Lung (tissue), 11 donors: ENCODE measurements at regions not wholly inside any gene's neighbourhood (a gene's known extent, or its start where the extent isn't known, plus 50 kb on each side); places are given as distances from the start of the nearest gene placed in this dataset.

ENCODE experiments used
- ATAC-seq: fragments of 200-7000 bp; cut with Tn5 transposase; one replicate; pipeline ENCODE4 v1.9.1; 2020; ENCODE audit warnings: moderate number of reproducible peaks; ENCODE audit not compliant: insufficient read depth, low FRiP score
- DNase-seq, 3 donors: peaks; one replicate each; pipeline ENCODE4 v3.0.0-alpha.2; 2013 to 2017
- H3K27ac ChIP-seq, 2 donors: one replicate each; pipeline ENCODE4 v1.5.1; 2013; ENCODE audit warnings: mild to moderate bottlenecking in 2 of 2, moderate library complexity in 2 of 2, control low read depth in 1 of 2, inconsistent platforms in 1 of 2, low read depth in 1 of 2, low read length in 1 of 2
- H3K27me3 ChIP-seq, 3 donors: one replicate each; pipeline ENCODE4 v1.5.1; 2013; ENCODE audit warnings: low read length in 2 of 3; ENCODE audit not compliant: control insufficient read depth in 3 of 3, insufficient read depth in 3 of 3
- H3K36me3 ChIP-seq, 4 donors: one replicate each; pipeline ENCODE4 v1.5.1; 2013; ENCODE audit warnings: low read length in 4 of 4, mild to moderate bottlenecking in 1 of 4, moderate library complexity in 1 of 4; ENCODE audit not compliant: control insufficient read depth in 4 of 4, insufficient read depth in 4 of 4
- H3K4me1 ChIP-seq, 5 donors: one replicate each; pipeline ENCODE4 v1.5.1; 2013; ENCODE audit warnings: low read length in 5 of 5, mild to moderate bottlenecking in 2 of 5, moderate library complexity in 1 of 5; ENCODE audit not compliant: control insufficient read depth in 5 of 5, insufficient read depth in 5 of 5
- H3K4me3 ChIP-seq: one replicate; pipeline ENCODE4 v1.5.1; 2013; ENCODE audit warnings: mild to moderate bottlenecking, control low read depth, moderate library complexity
- H3K9ac ChIP-seq, 2 donors: one replicate each; pipeline ENCODE4 v1.5.1; 2013; ENCODE audit warnings: low read length in 2 of 2, control low read depth in 1 of 2; ENCODE audit not compliant: insufficient read depth in 1 of 2
- H3K9me3 ChIP-seq, 4 donors: one replicate each; pipeline ENCODE4 v1.5.1; 2013; ENCODE audit warnings: low read length in 3 of 4, mild to moderate bottlenecking in 1 of 4, moderate library complexity in 1 of 4; ENCODE audit not compliant: control insufficient read depth in 4 of 4, insufficient read depth in 3 of 4
- WGBS, 2 donors: extraction: QIAGEN DNeasy Blood & Tissue Kit; methylation state at CpG; one replicate each; pipeline ENCODE4 v1.1.7; 2013; 5-methylcytosine and 5-hydroxymethylcytosine counted together
- TF ChIP-seq, protein P1 (sequence below): IDR thresholded peaks from 2 replicates; pipeline ENCODE4 v1.5.1; 2012; ENCODE audit warnings: mild to moderate bottlenecking; ENCODE audit errors: control extremely low read depth, extremely low read depth
- donor health status: control.
- donor health status: control.
- donor health status: Bipolar disorder and iron deficiency.
- donor health status: healthy.
- donor health status: DM: yes; HTN: yes; CAD: no.

DNA sequence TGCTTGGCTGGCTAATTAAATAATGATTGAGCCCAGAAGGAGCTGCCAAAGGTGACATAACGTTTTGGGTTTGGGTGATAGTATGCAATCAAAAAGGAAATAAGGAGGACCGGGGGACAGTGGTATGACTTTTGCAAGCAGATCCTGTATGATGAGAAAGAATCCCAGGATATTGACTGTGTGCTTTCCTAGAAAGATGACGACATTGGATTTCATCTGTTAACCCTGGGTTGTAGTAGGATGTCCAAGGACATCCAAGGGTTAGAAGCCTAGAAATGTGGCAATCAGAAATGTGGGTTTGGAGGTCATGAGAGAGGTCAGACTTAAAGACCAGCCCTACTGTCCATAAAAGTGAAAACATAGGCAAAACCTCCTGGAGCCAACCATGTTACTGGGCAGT, 50.3 kb upstream of the HMHB1 start:
- TF ChIP-seq, protein P1, sequence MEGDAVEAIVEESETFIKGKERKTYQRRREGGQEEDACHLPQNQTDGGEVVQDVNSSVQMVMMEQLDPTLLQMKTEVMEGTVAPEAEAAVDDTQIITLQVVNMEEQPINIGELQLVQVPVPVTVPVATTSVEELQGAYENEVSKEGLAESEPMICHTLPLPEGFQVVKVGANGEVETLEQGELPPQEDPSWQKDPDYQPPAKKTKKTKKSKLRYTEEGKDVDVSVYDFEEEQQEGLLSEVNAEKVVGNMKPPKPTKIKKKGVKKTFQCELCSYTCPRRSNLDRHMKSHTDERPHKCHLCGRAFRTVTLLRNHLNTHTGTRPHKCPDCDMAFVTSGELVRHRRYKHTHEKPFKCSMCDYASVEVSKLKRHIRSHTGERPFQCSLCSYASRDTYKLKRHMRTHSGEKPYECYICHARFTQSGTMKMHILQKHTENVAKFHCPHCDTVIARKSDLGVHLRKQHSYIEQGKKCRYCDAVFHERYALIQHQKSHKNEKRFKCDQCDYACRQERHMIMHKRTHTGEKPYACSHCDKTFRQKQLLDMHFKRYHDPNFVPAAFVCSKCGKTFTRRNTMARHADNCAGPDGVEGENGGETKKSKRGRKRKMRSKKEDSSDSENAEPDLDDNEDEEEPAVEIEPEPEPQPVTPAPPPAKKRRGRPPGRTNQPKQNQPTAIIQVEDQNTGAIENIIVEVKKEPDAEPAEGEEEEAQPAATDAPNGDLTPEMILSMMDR = no peak
- Histone ChIP-seq H3K27ac (no peak overlapping the region), H3K9me3 (no peaks in the 10 kb centered on the region), H3K36me3 (no peaks in the 10 kb centered on the region), H3K27me3 (no peaks in the 10 kb centered on the region), H3K4me3 (no peak overlapping the region), H3K4me1 (peaks cover 0 to 41% (median 22%) of the 10 kb centered on the region in 5 donors), H3K9ac (no peak overlapping the region)
- no peak for DNase-seq
- whole genome bisulfite sequencing, 2 donors = 71 to 79% methylated on average over 3 of the region's 3 CpGs
- ATAC-seq = no peak

DNA sequence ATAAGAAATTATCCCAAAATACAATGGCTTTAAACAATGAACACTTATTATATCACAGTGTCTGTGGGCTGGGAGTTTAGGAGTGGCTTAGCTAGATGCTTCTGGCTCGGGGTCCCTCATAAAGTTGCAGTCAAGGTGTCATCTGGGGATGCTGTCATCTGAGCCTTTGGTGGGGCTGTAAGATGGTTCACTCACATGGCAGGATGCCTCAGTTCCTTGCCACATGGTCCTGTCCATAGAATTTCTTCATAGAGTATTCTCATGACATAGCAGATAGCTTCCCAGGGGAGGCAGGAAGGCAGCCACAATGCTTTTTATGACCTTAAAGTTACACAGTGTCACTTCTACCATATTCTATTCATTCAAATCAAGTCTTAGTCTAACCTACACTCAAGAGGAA, 51.2 kb upstream of the HMHB1 start:
- no peak for ATAC-seq
- no peak overlapping the region for H3K4me3 ChIP-seq
- peaks cover 0 to 47% (median 22%) of the 10 kb centered on the region in 5 donors for H3K4me1 ChIP-seq
- no peaks in the 10 kb centered on the region for H3K9me3 ChIP-seq
- H3K27ac ChIP-seq = no peak overlapping the region
- H3K36me3 ChIP-seq = no peaks in the 10 kb centered on the region
- DNase-seq = no peak
- WGBS, 2 donors = 97 to 100% methylated on average over 1 of the region's 1 CpG
- H3K27me3 ChIP-seq = no peaks in the 10 kb centered on the region
- no peak overlapping the region for H3K9ac ChIP-seq
- TF ChIP-seq, protein P1 = no peak

DNA sequence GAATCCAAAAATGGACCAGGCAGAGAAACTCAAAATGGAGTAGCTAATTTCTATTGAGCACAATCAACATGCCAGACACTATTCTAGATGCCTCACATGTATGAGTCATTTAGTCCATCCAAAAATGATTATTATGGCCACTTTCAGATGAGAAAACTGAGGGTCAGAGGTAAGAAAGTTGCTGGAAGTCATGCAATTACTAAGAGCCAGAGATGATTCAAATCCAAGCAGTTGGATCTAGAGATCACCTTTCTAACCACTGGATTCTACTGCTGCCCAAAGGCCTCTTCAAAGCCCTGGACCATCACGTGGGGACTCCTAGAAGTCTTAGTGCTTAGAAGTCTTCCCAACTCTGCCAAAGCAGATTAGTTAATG, 51.8 kb upstream of the HMHB1 start:
- no peak overlapping the region for H3K27ac ChIP-seq
- WGBS, 2 donors = 86 to 97% methylated on average over 1 of the region's 1 CpG
- no peak overlapping the region for H3K4me3 ChIP-seq
- no peaks in the 10 kb centered on the region for H3K9me3 ChIP-seq
- no peak overlapping the region for H3K9ac ChIP-seq
- H3K27me3 ChIP-seq = no peaks in the 10 kb centered on the region
- peaks cover 0 to 49% (median 22%) of the 10 kb centered on the region in 5 donors for H3K4me1 ChIP-seq
- no peak for DNase-seq
- TF ChIP-seq, protein P1 = no peak
- ATAC-seq = no peak
- no peaks in the 10 kb centered on the region for H3K36me3 ChIP-seq

DNA sequence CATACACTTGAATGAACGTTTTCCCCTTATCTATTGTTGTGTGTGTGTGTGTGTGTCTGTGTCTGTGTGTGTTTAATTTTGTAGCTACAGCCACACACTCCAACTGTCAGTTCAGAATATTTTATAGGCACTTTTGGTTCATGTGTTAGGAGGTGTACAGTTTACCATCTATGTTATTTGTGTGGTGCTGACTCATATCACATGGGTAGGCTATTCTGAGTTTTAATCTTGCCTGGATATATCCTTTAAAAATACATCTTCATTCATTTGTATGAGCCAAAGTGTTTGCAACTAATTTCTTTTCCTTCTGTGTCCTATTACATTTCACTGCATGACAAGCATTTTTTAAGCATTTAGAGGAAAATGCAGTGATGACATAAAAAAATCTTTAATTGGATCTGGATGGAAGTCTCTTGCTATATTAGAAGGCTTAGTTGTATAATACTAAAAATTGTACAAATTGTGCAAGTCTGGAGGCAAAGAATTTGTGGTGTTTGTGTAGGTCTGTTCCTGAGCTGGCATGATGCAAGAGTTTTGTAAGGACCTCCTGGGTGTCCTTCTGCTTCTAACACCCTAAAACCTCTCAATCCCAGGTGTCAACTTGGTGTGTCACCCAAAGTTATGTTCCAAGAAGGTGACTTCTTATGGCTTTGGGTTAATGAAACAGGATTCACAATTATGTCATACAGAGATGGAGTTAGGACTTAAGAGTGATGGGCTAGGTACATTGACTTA, 52.4 kb upstream of the HMHB1 start:
- no peaks in the 10 kb centered on the region for H3K36me3 ChIP-seq
- no peak overlapping the region for H3K27ac ChIP-seq
- H3K4me3 ChIP-seq = no peak overlapping the region
- H3K4me1 ChIP-seq = peaks cover 0 to 54% (median 22%) of the 10 kb centered on the region in 5 donors
- no peaks in the 10 kb centered on the region for H3K27me3 ChIP-seq
- H3K9ac ChIP-seq = no peak overlapping the region
- H3K9me3 ChIP-seq = no peaks in the 10 kb centered on the region
- DNase-seq (peak; percentile 30 to 72 (median 69)), ATAC-seq (no peak)
- TF ChIP-seq, protein P1 = no peak
- 42 to 61% methylated on average over 1 of the region's 1 CpG for WGBS, 2 donors
